ENCODE measurements at regions not wholly inside any gene's neighbourhood (a gene's known extent, or its start where the extent isn't known, plus 50 kb on each side); places are given as distances from the start of the nearest gene placed in this dataset.

DNA sequence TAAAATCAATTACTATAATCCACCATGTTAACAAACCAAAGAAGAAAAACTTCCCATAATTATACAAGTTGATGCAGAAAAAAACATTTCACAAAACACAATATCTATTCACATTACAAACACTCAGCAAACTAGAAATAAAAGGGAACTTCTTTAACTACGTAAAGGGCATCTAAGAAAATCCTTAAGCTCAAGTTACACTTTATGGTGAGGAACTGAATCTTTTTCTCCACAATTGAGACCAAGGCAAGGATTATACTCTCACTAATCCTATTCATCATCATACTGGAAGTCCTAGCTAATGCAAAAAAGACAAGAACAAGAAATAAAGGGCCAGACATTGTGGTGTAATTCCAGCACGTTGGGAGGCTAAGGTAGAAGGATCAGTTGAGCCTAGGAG is 159.9 kb downstream of the ZNF365 start:
- no peak for DNase-seq
- H3K27me3 ChIP-seq (ENCODE audit: low read depth), result peaks cover 5% of the 10 kb centered on the region
- intact Hi-C loops (cut with micrococcal nuclease), result no loop called here

DNA sequence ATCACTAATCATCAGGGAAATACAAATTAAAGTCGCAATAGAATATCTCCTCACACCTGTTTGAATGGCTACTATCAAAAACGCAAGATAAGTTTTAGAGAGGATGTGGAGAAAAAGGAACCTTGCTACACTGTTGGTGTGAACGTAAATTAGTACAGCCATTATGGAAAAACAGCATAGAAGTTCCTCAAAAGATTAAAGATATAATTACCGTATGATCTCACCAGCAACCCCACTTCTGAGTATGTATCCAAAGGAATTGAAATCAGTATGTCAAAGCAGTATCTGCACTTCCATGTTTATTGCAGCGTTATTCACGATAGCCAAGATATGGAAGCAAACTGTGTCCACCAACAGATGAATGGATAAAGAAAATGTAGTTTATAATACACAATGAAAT is 164.4 kb downstream of the ZNF365 start:
- Histone ChIP-seq H3K27me3 (ENCODE audit: low read depth) (no peaks in the 10 kb centered on the region), H3K27ac (replicated peaks) (no peak overlapping the region), H3K36me3 (no peaks in the 10 kb centered on the region), H3K9me3 (replicated peaks) (no peaks in the 10 kb centered on the region), H3K4me3 (no peak overlapping the region), H3K4me1 (no peaks in the 10 kb centered on the region)
- intact Hi-C loops (cut with micrococcal nuclease), result no loop called here
- no peak for DNase-seq
- TF ChIP-seq, protein P1, sequence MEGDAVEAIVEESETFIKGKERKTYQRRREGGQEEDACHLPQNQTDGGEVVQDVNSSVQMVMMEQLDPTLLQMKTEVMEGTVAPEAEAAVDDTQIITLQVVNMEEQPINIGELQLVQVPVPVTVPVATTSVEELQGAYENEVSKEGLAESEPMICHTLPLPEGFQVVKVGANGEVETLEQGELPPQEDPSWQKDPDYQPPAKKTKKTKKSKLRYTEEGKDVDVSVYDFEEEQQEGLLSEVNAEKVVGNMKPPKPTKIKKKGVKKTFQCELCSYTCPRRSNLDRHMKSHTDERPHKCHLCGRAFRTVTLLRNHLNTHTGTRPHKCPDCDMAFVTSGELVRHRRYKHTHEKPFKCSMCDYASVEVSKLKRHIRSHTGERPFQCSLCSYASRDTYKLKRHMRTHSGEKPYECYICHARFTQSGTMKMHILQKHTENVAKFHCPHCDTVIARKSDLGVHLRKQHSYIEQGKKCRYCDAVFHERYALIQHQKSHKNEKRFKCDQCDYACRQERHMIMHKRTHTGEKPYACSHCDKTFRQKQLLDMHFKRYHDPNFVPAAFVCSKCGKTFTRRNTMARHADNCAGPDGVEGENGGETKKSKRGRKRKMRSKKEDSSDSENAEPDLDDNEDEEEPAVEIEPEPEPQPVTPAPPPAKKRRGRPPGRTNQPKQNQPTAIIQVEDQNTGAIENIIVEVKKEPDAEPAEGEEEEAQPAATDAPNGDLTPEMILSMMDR (IDR thresholded peaks at IDR 0.05; ENCODE audit: borderline replicate concordance), result no peak

More for the DNA sequence above, 159.9 kb downstream of the ZNF365 start:
- no peaks in the 10 kb centered on the region for H3K4me1 ChIP-seq
- H3K9me3 ChIP-seq (replicated peaks), result peaks cover 25% of the 10 kb centered on the region
- no peaks in the 10 kb centered on the region for H3K36me3 ChIP-seq
- H3K27ac ChIP-seq (replicated peaks), result no peak overlapping the region
- no peak overlapping the region for H3K4me3 ChIP-seq
- TF ChIP-seq, protein P1 (IDR thresholded peaks at IDR 0.05; ENCODE audit: borderline replicate concordance), result no peak

DNA sequence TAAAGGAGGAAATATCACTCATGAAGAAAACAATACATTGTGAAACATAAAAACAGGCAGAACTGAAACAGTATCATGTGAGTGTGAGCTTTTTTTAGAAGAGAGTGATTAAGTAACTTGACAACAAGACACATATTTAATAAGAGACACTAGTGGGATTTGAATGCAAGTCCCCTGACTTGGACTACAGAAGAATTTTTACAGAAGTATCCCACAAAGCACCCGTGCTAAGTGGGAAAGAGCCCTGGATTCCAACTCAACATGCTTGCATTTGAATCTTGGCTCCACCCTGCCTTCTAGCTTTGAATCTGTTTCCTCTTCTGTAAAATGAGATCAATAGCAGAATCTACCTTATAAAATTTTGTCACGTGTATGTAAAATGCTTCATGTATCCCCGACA is 166.2 kb downstream of the ZNF365 start:
- H3K27ac ChIP-seq (replicated peaks), result no peak overlapping the region

DNA sequence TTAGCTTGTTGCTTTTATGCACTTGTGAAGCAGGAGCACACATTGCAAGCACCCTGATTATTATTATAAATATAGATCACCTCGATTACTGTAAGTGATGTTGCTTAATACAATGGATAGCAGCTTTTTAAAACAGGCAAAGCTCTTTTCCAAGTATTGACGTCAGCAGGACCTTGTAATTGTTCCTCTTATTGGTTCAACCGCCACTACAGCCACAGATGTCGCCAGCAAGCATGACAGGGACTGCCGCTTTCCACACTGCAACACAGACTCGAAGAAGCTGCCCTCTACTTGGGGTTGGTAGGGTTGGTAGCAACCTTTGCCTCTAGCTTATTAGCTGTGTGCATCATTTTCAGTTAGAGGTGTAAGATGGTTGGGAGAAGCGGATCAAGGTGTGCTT is 167.6 kb downstream of the ZNF365 start:
- peak; percentile 19 for DNase-seq
- no peaks in the 10 kb centered on the region for H3K4me1 ChIP-seq
- no peak overlapping the region for H3K4me3 ChIP-seq
- no peak overlapping the region for H3K27ac ChIP-seq (replicated peaks)
- TF ChIP-seq, protein P1 (IDR thresholded peaks at IDR 0.05; ENCODE audit: borderline replicate concordance), result no peak
- H3K36me3 ChIP-seq, result no peaks in the 10 kb centered on the region
- H3K9me3 ChIP-seq (replicated peaks), result no peaks in the 10 kb centered on the region
- no peaks in the 10 kb centered on the region for H3K27me3 ChIP-seq (ENCODE audit: low read depth)
- intact Hi-C loops (cut with micrococcal nuclease), result no loop called here

More for the DNA sequence above, 166.2 kb downstream of the ZNF365 start:
- DNase-seq, result no peak
- Histone ChIP-seq H3K27me3 (ENCODE audit: low read depth) (no peaks in the 10 kb centered on the region), H3K4me1 (no peaks in the 10 kb centered on the region), H3K4me3 (no peak overlapping the region), H3K9me3 (replicated peaks) (no peaks in the 10 kb centered on the region), H3K36me3 (no peaks in the 10 kb centered on the region)
- TF ChIP-seq, protein P1 (IDR thresholded peaks at IDR 0.05; ENCODE audit: borderline replicate concordance), result no peak
- intact Hi-C loops (cut with micrococcal nuclease), result no loop called here

DNA sequence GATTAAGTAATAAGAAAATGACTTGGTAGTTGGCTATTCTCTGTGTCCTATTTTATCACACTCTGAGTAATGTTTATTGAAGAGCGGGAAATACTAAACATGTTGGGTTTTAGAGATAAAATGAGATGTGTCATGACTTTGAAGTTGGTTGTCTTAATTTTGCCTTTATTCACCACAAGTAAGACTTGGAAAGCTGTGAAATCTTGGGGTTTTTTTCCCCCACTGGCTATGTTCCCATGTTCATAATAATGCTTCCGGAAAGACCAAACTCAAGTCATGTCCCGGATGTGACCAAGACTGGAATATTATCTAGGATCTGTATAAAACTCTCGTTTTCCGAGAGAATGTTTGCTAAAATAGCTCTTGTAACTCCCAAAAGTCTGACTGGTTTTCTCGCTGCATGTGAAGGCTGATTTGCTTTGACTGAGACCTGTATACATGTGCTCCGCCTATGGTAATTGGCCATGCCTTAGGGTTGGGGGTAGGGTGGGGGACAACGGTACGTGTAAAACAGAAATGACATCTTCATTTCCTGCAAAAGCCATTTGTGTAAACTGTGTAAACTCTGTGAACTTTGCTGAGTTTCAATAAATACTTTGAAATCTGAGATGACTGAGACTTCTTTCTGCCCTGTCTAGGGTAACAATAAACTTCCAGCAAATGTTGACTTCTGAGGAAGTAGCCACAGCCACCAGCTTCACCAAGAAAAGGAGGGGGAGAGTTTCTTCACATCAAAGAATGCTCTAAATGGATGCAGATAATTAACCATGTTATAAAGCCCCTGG is 169.6 kb downstream of the ZNF365 start:
- intact Hi-C loops (cut with micrococcal nuclease), result no loop called here
- Histone ChIP-seq H3K4me1 (no peaks in the 10 kb centered on the region), H3K27me3 (ENCODE audit: low read depth) (no peaks in the 10 kb centered on the region), H3K9me3 (replicated peaks) (no peaks in the 10 kb centered on the region), H3K36me3 (no peaks in the 10 kb centered on the region), H3K27ac (replicated peaks) (no peak overlapping the region), H3K4me3 (no peak overlapping the region)
- TF ChIP-seq, protein P1 (IDR thresholded peaks at IDR 0.05; ENCODE audit: borderline replicate concordance), result no peak
- no peak for DNase-seq

Data from left ventricle myocardium inferior (tissue), 1 donor.